Urinary bladder (tissue), 3 donors: ENCODE measurements at regions not wholly inside any gene's neighbourhood (a gene's known extent, or its start where the extent isn't known, plus 50 kb on each side); places are given as distances from the start of the nearest gene placed in this dataset.

Experiments
- DNase-seq: peaks from one replicate; pipeline ENCODE4 v3.0.0-alpha.2; 2015; ENCODE audit errors: extremely low spot score
- H3K27ac ChIP-seq: one replicate; pipeline ENCODE4 v1.5.1; 2013; ENCODE audit warnings: low read depth, mild to moderate bottlenecking, moderate library complexity
- H3K36me3 ChIP-seq: one replicate; pipeline ENCODE4 v1.6.1; 2013; ENCODE audit warnings: mild to moderate bottlenecking, moderate library complexity; ENCODE audit not compliant: insufficient read depth
- H3K4me1 ChIP-seq: one replicate; pipeline ENCODE4 v1.6.1; 2013; ENCODE audit warnings: mild to moderate bottlenecking, moderate library complexity; ENCODE audit not compliant: insufficient read depth
- H3K4me3 ChIP-seq: one replicate; pipeline ENCODE4 v1.5.1; 2013; ENCODE audit warnings: low read depth, low read length
- WGBS: extraction: QIAGEN DNeasy Blood & Tissue Kit; methylation state at CpG from one replicate; pipeline ENCODE4 v1.1.7; 2013; 5-methylcytosine and 5-hydroxymethylcytosine counted together
- donor health status: healthy with polysubstance abuse.
- donor health status: healthy.

GRCh38 chr12:77366616-77367015 lies 301.2 kb upstream of the E2F7 start:
- no peak for DNase-seq
- Histone ChIP-seq H3K4me3 (no peak overlapping the region), H3K27ac (no peak overlapping the region), H3K36me3 (no peaks in the 10 kb centered on the region), H3K4me1 (no peaks in the 10 kb centered on the region)
- WGBS = 95% methylated on average over 2 of the region's 2 CpGs

- Histone ChIP-seq H3K27ac (no peak overlapping the region), H3K4me1 (no peaks in the 10 kb centered on the region), H3K4me3 (no peak overlapping the region), H3K36me3 (no peaks in the 10 kb centered on the region)
- 77% methylated on average over 1 of the region's 1 CpG for WGBS
- DNase-seq = no peak
Observed at GRCh38 chr12:77364400-77364799, 299.0 kb upstream of the E2F7 start.

- Histone ChIP-seq H3K4me3 (no peak overlapping the region), H3K36me3 (no peaks in the 10 kb centered on the region), H3K4me1 (no peaks in the 10 kb centered on the region), H3K27ac (no peak overlapping the region)
- 70% methylated on average over 7 of the region's 7 CpGs for WGBS
- DNase-seq = no peak
Observed at GRCh38 chr12:77362509-77363210, 297.3 kb upstream of the E2F7 start.

DNA sequence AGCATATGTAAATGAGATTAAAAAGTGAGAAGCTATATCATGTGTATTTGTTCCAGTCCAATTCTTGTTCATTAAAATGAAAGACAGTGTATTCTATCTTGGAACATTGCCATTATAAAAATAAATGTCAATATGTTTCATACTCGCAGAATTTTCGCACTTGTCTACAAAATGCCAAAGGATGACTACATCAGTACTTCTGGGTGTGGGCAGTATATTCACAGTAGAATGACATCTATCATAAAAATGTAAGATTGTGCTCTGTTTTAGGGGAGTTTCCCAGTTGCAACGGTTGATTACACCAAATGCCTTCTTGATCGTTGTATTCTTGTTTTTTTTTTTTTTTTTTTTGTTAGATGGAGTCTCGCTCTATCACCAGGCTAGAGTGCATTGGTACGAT lies 292.3 kb upstream of the E2F7 start:
- WGBS = 95% methylated on average over 6 of the region's 6 CpGs
- Histone ChIP-seq H3K36me3 (no peaks in the 10 kb centered on the region), H3K27ac (no peak overlapping the region), H3K4me3 (no peak overlapping the region), H3K4me1 (no peaks in the 10 kb centered on the region)
- no peak for DNase-seq

GRCh38 chr12:77354766-77355362 lies 289.5 kb upstream of the E2F7 start:
- WGBS = 85% methylated on average over 2 of the region's 2 CpGs
- Histone ChIP-seq H3K36me3 (no peaks in the 10 kb centered on the region), H3K4me3 (no peak overlapping the region), H3K27ac (no peak overlapping the region), H3K4me1 (no peaks in the 10 kb centered on the region)
- no peak for DNase-seq

DNA sequence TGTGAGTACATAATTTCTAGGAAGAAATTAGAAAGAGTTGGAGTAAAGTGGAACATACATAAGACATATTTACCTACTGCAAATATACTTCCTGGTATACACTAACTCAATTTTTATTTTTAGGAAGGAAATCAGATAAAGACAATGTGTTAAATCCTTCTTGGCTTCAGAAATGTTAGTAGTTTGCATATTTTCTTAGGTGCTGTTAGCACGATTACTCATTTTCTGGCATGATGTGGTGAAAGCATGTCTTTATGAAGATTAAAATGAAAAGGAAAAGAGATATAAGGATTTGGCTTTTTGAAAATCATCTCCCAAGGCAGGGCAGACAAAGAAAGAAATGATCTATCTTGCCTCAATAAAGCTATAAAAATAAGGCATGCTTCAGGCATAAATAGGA lies 287.6 kb upstream of the E2F7 start:
- WGBS = 24% methylated on average over 1 of the region's 1 CpG
- Histone ChIP-seq H3K4me1 (no peaks in the 10 kb centered on the region), H3K4me3 (no peak overlapping the region), H3K27ac (no peak overlapping the region), H3K36me3 (no peaks in the 10 kb centered on the region)
- DNase-seq = no peak

DNA sequence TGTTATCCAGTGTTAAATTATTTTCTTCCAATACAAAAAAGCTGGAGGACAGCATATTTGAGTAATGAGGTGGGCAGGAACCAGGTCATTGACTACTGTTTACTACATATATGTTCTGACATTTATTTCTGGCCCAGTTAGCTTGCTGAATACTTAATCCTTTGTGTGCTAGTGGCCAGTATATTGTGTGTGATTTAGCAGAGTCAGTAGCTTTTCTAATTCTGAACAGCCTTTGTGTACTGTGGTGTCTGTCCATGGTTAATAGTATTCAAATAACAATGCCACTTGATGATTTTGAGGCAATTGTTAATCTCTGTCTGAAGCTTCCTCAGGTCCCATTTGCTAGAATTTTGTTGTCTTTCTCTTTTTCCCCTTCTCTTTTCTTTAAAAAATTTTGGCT lies 286.5 kb upstream of the E2F7 start:
- no peak for DNase-seq
- H3K4me1 ChIP-seq = no peaks in the 10 kb centered on the region

DNA sequence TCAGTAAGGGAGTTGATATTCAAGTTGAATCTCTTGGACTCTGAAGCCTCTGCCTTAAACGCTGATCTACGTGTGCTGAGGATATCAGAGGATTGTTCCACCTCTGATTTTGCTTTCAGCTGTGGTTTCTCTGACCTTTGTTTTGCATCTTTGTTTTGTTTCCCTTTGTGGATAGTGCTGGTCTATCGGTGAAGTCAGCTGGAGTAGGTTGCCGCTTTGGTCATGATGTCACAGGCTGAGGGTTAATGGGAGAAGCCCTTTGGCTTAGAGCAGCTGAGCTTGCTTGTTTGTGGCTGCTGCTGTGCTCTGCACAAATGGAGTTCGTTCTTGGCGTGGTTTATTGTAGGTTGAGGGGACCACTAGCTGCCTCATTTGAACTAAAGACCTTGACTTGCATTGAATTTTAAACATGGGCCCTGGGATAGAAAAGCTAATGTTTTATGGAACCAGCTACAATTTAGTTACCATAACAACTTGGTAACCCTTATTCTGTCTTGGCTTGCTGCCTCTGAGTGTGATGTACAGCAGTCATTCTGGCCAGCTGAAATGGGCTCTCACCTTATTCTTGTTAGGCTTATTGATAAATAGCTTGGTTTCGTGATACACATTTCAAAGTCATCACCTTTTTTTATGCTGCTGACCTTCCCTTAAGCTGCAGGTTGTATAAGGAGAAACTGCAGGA lies 284.5 kb upstream of the E2F7 start:
- WGBS = 84% methylated on average over 7 of the region's 7 CpGs
- H3K4me3 ChIP-seq = no peak overlapping the region
- no peak overlapping the region for H3K27ac ChIP-seq
- H3K36me3 ChIP-seq = no peaks in the 10 kb centered on the region
- DNase-seq = no peak
- peaks cover 2% of the 10 kb centered on the region for H3K4me1 ChIP-seq

More for the DNA sequence above, 286.5 kb upstream of the E2F7 start:
- no peak overlapping the region for H3K27ac ChIP-seq
- H3K4me3 ChIP-seq = no peak overlapping the region
- no peaks in the 10 kb centered on the region for H3K36me3 ChIP-seq

- DNase-seq = no peak
- Histone ChIP-seq H3K27ac (no peak overlapping the region), H3K4me3 (no peak overlapping the region), H3K4me1 (peaks cover 2% of the 10 kb centered on the region), H3K36me3 (no peaks in the 10 kb centered on the region)
- 30% methylated on average over 2 of the region's 2 CpGs for WGBS
Observed at GRCh38 chr12:77347017-77347416, 281.6 kb upstream of the E2F7 start.

- Histone ChIP-seq H3K36me3 (no peaks in the 10 kb centered on the region), H3K4me3 (no peak overlapping the region), H3K4me1 (peaks cover 2% of the 10 kb centered on the region), H3K27ac (no peak overlapping the region)
- no peak for DNase-seq
- 45% methylated on average over 1 of the region's 1 CpG for WGBS
Observed at GRCh38 chr12:77345336-77345735, 280.0 kb upstream of the E2F7 start.

DNA sequence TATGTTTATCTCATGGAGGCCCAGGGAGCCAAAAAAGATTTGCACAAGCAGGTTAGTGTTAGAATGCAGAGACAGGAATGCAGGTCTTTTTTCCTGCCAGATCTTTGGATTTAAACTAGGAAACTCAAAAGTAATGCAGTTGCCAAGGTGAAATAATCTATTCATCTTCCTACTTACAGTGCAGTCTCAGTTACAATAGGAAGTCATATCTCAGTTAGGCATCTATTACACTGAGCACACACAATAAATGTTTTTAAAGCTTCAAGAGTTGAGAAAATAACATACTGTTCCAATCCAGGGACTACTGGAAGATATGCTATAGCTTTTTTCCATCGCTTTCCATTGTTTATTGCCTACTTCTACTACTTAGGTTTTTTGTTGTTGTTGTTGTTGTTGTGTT lies 279.3 kb upstream of the E2F7 start:
- H3K4me1 ChIP-seq = peaks cover 2% of the 10 kb centered on the region
- no peak overlapping the region for H3K27ac ChIP-seq
- DNase-seq = no peak
- H3K36me3 ChIP-seq = no peaks in the 10 kb centered on the region
- H3K4me3 ChIP-seq = no peak overlapping the region
- 85% methylated on average over 1 of the region's 1 CpG for WGBS

- H3K27ac ChIP-seq = no peak overlapping the region
- H3K36me3 ChIP-seq = no peaks in the 10 kb centered on the region
- WGBS = 89% methylated on average over 1 of the region's 1 CpG
- H3K4me1 ChIP-seq = peaks cover 2% of the 10 kb centered on the region
- H3K4me3 ChIP-seq = no peak overlapping the region
- DNase-seq = no peak
Observed at GRCh38 chr12:77343291-77343690, 277.9 kb upstream of the E2F7 start.

GRCh38 chr12:77342253-77342652 lies 276.9 kb upstream of the E2F7 start:
- DNase-seq = no peak
- H3K27ac ChIP-seq = no peak overlapping the region

GRCh38 chr12:77339610-77340009 lies 274.2 kb upstream of the E2F7 start:
- Histone ChIP-seq H3K36me3 (no peaks in the 10 kb centered on the region), H3K27ac (no peak overlapping the region), H3K4me3 (no peak overlapping the region), H3K4me1 (no peaks in the 10 kb centered on the region)
- WGBS = 88% methylated on average over 1 of the region's 1 CpG
- no peak for DNase-seq

More at GRCh38 chr12:77342253-77342652, 276.9 kb upstream of the E2F7 start:
- no peaks in the 10 kb centered on the region for H3K36me3 ChIP-seq
- 31% methylated on average over 2 of the region's 2 CpGs for WGBS
- H3K4me3 ChIP-seq = no peak overlapping the region
- H3K4me1 ChIP-seq = peaks cover 2% of the 10 kb centered on the region
